ENCODE measurements at regions not wholly inside any gene's neighbourhood (a gene's known extent, or its start where the extent isn't known, plus 50 kb on each side); places are given as distances from the start of the nearest gene placed in this dataset.

DNA sequence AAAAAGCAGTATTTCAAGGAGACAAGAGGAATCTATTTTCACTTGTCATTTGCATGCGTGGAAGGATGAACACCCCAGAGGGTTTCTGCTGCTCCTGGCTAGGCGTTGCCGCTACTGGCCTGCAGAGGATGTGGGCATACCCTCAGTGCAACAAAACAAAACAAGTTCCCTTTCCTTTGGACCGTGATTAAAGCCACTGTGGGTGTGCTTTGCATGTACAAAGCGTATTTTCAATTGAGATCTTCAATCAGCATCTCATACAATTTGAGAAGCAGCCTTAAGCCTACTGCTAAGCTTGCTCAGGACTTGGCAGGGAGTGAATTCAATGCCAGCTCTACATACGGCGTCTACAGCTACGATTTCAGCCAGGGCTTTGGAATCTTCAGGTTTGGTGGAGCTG is 298.4 kb downstream of the LPIN1 start:
- no peak for TF ChIP-seq POLR2AphosphoS5 (IDR thresholded peaks at IDR 0.05; ENCODE audit: low read depth, low read length)
- TF ChIP-seq, protein P1, sequence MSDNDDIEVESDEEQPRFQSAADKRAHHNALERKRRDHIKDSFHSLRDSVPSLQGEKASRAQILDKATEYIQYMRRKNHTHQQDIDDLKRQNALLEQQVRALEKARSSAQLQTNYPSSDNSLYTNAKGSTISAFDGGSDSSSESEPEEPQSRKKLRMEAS (IDR thresholded peaks at IDR 0.05): no peak
- TF ChIP-seq POLR2A (IDR thresholded peaks at IDR 0.05; ENCODE audit: borderline replicate concordance, extremely low read depth, insufficient read depth, insufficient read length): no peak
- TF ChIP-seq CBX3 (IDR thresholded peaks at IDR 0.05; ENCODE audit: low read depth): no peak
- TF ChIP-seq, protein P2, sequence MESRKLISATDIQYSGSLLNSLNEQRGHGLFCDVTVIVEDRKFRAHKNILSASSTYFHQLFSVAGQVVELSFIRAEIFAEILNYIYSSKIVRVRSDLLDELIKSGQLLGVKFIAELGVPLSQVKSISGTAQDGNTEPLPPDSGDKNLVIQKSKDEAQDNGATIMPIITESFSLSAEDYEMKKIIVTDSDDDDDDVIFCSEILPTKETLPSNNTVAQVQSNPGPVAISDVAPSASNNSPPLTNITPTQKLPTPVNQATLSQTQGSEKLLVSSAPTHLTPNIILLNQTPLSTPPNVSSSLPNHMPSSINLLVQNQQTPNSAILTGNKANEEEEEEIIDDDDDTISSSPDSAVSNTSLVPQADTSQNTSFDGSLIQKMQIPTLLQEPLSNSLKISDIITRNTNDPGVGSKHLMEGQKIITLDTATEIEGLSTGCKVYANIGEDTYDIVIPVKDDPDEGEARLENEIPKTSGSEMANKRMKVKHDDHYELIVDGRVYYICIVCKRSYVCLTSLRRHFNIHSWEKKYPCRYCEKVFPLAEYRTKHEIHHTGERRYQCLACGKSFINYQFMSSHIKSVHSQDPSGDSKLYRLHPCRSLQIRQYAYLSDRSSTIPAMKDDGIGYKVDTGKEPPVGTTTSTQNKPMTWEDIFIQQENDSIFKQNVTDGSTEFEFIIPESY (IDR thresholded peaks at IDR 0.05; ENCODE audit: extremely low read depth, insufficient replicate concordance, low read length): no peak
- TF ChIP-seq ELF1 (IDR thresholded peaks at IDR 0.05; ENCODE audit: borderline replicate concordance, low read depth): no peak
- TF ChIP-seq, protein P3, sequence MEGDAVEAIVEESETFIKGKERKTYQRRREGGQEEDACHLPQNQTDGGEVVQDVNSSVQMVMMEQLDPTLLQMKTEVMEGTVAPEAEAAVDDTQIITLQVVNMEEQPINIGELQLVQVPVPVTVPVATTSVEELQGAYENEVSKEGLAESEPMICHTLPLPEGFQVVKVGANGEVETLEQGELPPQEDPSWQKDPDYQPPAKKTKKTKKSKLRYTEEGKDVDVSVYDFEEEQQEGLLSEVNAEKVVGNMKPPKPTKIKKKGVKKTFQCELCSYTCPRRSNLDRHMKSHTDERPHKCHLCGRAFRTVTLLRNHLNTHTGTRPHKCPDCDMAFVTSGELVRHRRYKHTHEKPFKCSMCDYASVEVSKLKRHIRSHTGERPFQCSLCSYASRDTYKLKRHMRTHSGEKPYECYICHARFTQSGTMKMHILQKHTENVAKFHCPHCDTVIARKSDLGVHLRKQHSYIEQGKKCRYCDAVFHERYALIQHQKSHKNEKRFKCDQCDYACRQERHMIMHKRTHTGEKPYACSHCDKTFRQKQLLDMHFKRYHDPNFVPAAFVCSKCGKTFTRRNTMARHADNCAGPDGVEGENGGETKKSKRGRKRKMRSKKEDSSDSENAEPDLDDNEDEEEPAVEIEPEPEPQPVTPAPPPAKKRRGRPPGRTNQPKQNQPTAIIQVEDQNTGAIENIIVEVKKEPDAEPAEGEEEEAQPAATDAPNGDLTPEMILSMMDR (IDR thresholded peaks at IDR 0.05 in 2 of 3, conservative IDR thresholded peaks at IDR 0.05 in 1 of 3; ENCODE audit: borderline replicate concordance in 1 of 3, insufficient read depth in 1 of 3, low read depth in 2 of 3, low read length in 2 of 3): no peak
- TF ChIP-seq, protein P4, sequence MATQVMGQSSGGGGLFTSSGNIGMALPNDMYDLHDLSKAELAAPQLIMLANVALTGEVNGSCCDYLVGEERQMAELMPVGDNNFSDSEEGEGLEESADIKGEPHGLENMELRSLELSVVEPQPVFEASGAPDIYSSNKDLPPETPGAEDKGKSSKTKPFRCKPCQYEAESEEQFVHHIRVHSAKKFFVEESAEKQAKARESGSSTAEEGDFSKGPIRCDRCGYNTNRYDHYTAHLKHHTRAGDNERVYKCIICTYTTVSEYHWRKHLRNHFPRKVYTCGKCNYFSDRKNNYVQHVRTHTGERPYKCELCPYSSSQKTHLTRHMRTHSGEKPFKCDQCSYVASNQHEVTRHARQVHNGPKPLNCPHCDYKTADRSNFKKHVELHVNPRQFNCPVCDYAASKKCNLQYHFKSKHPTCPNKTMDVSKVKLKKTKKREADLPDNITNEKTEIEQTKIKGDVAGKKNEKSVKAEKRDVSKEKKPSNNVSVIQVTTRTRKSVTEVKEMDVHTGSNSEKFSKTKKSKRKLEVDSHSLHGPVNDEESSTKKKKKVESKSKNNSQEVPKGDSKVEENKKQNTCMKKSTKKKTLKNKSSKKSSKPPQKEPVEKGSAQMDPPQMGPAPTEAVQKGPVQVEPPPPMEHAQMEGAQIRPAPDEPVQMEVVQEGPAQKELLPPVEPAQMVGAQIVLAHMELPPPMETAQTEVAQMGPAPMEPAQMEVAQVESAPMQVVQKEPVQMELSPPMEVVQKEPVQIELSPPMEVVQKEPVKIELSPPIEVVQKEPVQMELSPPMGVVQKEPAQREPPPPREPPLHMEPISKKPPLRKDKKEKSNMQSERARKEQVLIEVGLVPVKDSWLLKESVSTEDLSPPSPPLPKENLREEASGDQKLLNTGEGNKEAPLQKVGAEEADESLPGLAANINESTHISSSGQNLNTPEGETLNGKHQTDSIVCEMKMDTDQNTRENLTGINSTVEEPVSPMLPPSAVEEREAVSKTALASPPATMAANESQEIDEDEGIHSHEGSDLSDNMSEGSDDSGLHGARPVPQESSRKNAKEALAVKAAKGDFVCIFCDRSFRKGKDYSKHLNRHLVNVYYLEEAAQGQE (IDR thresholded peaks at IDR 0.05; ENCODE audit: low read depth): no peak
- no peak for TF ChIP-seq SRF (IDR thresholded peaks at IDR 0.05; ENCODE audit: low read depth)
- TF ChIP-seq EZH2phosphoT487 (IDR thresholded peaks at IDR 0.05; ENCODE audit: borderline replicate concordance): no peak
- TF ChIP-seq EZH2 (IDR thresholded peaks at IDR 0.05): no peak
- TF ChIP-seq RAD21 (IDR thresholded peaks at IDR 0.05; ENCODE audit: low read depth): no peak
- TF ChIP-seq, protein P5, sequence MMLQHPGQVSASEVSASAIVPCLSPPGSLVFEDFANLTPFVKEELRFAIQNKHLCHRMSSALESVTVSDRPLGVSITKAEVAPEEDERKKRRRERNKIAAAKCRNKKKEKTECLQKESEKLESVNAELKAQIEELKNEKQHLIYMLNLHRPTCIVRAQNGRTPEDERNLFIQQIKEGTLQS (IDR thresholded peaks at IDR 0.05): no peak
